Kidney (tissue), 13 donors: ENCODE measurements at regions not wholly inside any gene's neighbourhood (a gene's known extent, or its start where the extent isn't known, plus 50 kb on each side); places are given as distances from the start of the nearest gene placed in this dataset.
A peak's percentile ranks its signal among the peaks of the same experiment; 100 is the strongest.

Experiments used
- DNase-seq, 5 donors: peaks; one replicate each; pipeline ENCODE4 v3.0.0-alpha.2; 2013 to 2020
- FAIRE-seq: peaks from 2 replicates; lab custom pipeline; 2012; peaks lifted over from hg19 to GRCh38; lab: Jason Lieb, UNC
- H3K27ac ChIP-seq, 2 donors: one replicate each; pipeline ENCODE4 v1.7.0; 2013; ENCODE audit warnings: low read depth in 2 of 2, low read length in 2 of 2, inconsistent platforms in 1 of 2
- H3K27me3 ChIP-seq: one replicate; pipeline ENCODE4 v1.7.1; 2013; ENCODE audit warnings: low read length, inconsistent platforms; ENCODE audit not compliant: control insufficient read depth, insufficient read depth
- H3K36me3 ChIP-seq, 3 donors: one replicate each; pipeline versions ENCODE4 v1.7.0 to v1.7.1; 2013; ENCODE audit warnings: low read length in 3 of 3, control low read depth in 1 of 3, inconsistent platforms in 1 of 3; ENCODE audit not compliant: insufficient read depth in 3 of 3, control insufficient read depth in 2 of 3
- H3K4me1 ChIP-seq, 3 donors: one replicate each; pipeline versions ENCODE4 v1.7.0 to v1.7.1; 2013; ENCODE audit warnings: low read length in 3 of 3, inconsistent platforms in 1 of 3, low read depth in 1 of 3; ENCODE audit not compliant: control insufficient read depth in 2 of 3, insufficient read depth in 2 of 3
- H3K4me3 ChIP-seq, 3 donors: one replicate each; pipeline versions ENCODE4 v1.7.0 to v1.8.1; 2013; ENCODE audit warnings: low read length in 3 of 3, control low read depth in 1 of 3, inconsistent platforms in 1 of 3
- H3K9ac ChIP-seq, 3 donors: one replicate each; pipeline versions ENCODE4 v1.7.0 to v1.7.1; 2013; ENCODE audit warnings: low read length in 3 of 3, control low read depth in 1 of 3, inconsistent platforms in 1 of 3
- H3K9me3 ChIP-seq, 3 donors: one replicate each; pipeline versions ENCODE4 v1.7.0 to v1.7.1; 2013; ENCODE audit warnings: low read length in 3 of 3, control low read depth in 1 of 3, inconsistent platforms in 1 of 3; ENCODE audit not compliant: control insufficient read depth in 2 of 3, insufficient read depth in 1 of 3
- intact Hi-C: fragments of 100-400 bp; cut with DNase I; formaldehyde crosslinking; loops from one replicate; pipeline ENCODE4 v1.11.1; 2022
- TF ChIP-seq, protein P1 (sequence below): IDR thresholded peaks from 3 replicates; pipeline ENCODE4 v1.5.1; 2012; ENCODE audit warnings: mild to moderate bottlenecking, moderate library complexity, borderline replicate concordance; ENCODE audit not compliant: insufficient read depth; ENCODE audit errors: extremely low read depth
- donor health status: control.
- donor health status: control.
- donor health status: control.
- donor health status: control.
- donor health status: control.
- donor health status: DM: yes; HTN: yes; CAD: no.
- donor health status: Normal renal cell carcinoma (clear cell type).

DNA sequence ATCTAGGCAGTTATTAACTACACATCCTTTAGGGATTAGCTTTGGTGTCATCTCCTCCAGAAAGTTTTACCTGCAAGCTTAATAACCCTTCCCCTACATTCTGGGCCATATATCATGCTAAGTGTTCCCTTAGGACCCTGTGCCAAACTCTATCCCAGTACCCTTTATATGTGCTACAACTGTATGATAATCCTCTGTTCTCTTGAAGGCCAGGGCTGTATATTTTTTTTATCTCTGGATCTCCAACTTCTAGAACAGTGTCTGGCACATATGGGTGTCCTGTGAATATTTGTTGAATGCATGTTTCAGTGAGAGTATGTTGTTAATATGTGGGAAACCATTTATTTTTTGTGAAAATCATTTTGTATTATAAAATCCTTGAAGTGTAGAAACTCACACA lies 106.7 kb downstream of the PPM1A start:
- Histone ChIP-seq H3K27me3 (no peaks in the 10 kb centered on the region), H3K9ac (no peak overlapping the region), H3K27ac (no peak overlapping the region), H3K4me3 (no peak overlapping the region), H3K36me3 (no peaks in the 10 kb centered on the region), H3K9me3 (no peaks in the 10 kb centered on the region), H3K4me1 (no peaks in the 10 kb centered on the region)
- TF ChIP-seq, protein P1, sequence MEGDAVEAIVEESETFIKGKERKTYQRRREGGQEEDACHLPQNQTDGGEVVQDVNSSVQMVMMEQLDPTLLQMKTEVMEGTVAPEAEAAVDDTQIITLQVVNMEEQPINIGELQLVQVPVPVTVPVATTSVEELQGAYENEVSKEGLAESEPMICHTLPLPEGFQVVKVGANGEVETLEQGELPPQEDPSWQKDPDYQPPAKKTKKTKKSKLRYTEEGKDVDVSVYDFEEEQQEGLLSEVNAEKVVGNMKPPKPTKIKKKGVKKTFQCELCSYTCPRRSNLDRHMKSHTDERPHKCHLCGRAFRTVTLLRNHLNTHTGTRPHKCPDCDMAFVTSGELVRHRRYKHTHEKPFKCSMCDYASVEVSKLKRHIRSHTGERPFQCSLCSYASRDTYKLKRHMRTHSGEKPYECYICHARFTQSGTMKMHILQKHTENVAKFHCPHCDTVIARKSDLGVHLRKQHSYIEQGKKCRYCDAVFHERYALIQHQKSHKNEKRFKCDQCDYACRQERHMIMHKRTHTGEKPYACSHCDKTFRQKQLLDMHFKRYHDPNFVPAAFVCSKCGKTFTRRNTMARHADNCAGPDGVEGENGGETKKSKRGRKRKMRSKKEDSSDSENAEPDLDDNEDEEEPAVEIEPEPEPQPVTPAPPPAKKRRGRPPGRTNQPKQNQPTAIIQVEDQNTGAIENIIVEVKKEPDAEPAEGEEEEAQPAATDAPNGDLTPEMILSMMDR, result no peak
- no peak for FAIRE-seq
- DNase-seq, result no peak
- intact Hi-C loops, result no loop called here

DNA sequence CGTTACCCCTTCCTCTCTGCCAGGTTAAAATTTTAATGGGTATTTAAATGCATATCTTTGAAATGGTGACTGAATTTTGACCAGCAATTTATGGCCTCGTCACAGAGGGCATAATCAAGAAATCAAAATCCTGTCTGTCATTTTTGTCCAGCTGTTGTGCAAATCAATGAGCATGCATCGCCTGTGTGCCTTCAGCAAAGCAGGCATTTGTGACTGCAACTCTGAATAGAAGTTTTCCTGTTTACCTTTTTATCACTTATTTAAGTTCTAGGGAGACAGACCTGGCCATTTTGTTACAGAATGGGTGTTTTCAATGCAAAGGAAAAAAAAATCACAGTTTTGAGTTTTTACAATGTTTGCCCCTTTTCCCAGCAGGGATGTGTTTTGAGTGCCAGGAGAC lies 107.4 kb downstream of the PPM1A start:
- intact Hi-C loops, result no loop called here
- DNase-seq (no peak), FAIRE-seq (no peak)
- Histone ChIP-seq H3K4me1 (no peaks in the 10 kb centered on the region), H3K9ac (no peak overlapping the region), H3K27ac (no peak overlapping the region), H3K4me3 (no peak overlapping the region), H3K27me3 (no peaks in the 10 kb centered on the region), H3K36me3 (no peaks in the 10 kb centered on the region), H3K9me3 (no peaks in the 10 kb centered on the region)
- TF ChIP-seq, protein P1, result no peak

GRCh38 chr14:60356906-60357550 lies 108.0 kb downstream of the PPM1A start:
- intact Hi-C loops, result no loop called here
- no peaks in the 10 kb centered on the region for H3K4me1 ChIP-seq

More at GRCh38 chr14:60356906-60357550, 108.0 kb downstream of the PPM1A start:
- FAIRE-seq (no peak), DNase-seq (peak in 4 of 5 donors; percentile 29 to 47 (median 42))
- TF ChIP-seq, protein P1, result no peak
- H3K27ac ChIP-seq, result no peak overlapping the region
- H3K36me3 ChIP-seq, result no peaks in the 10 kb centered on the region
- no peak overlapping the region for H3K4me3 ChIP-seq
- H3K9ac ChIP-seq, result no peak overlapping the region
- H3K9me3 ChIP-seq, result no peaks in the 10 kb centered on the region
- H3K27me3 ChIP-seq, result no peaks in the 10 kb centered on the region
